GM18498 (cell line): ENCODE measurements at regions not wholly inside any gene's neighbourhood (a gene's known extent, or its start where the extent isn't known, plus 50 kb on each side); places are given as distances from the start of the nearest gene placed in this dataset.
"Not testable (repeated sequence)": the region's sequence is repeated elsewhere in the genome, so short reads cannot be mapped to it uniquely, and the experiment has no call there.

Source experiments
- ATAC-seq: cut with Tn5 transposase; IDR thresholded peaks from one replicate; pipeline ENCODE4 v1.9.1; 2021; ENCODE audit warnings: mild to moderate bottlenecking, moderate library complexity; ENCODE audit not compliant: unreplicated experiment

- no peak for ATAC-seq
Observed at GRCh38 chr5:89694026-89694550, 715.5 kb downstream of the CETN3 start.

- no peak for ATAC-seq
Observed at GRCh38 chr5:89690331-89690730, 719.2 kb downstream of the CETN3 start.

- no peak for ATAC-seq
Observed at GRCh38 chr5:89686081-89686765, 723.3 kb downstream of the CETN3 start.

GRCh38 chr5:89676634-89677033 lies 732.9 kb downstream of the CETN3 start:
- no peak for ATAC-seq

- ATAC-seq = no peak
Observed at GRCh38 chr5:89673019-89673418, 736.5 kb downstream of the CETN3 start.

GRCh38 chr5:89668821-89669220 lies 740.7 kb downstream of the CETN3 start:
- no peak for ATAC-seq

GRCh38 chr5:89662499-89662898 lies 747.1 kb downstream of the CETN3 start:
- no peak for ATAC-seq

GRCh38 chr5:89638871-89639270 lies 755.9 kb upstream of the MEF2C start:
- no peak for ATAC-seq

GRCh38 chr5:89634176-89634575 lies 751.2 kb upstream of the MEF2C start:
- ATAC-seq = not testable (repeated sequence)

- ATAC-seq = not testable (repeated sequence)
Observed at GRCh38 chr5:89630064-89630463, 747.1 kb upstream of the MEF2C start.

- no peak for ATAC-seq
Observed at GRCh38 chr5:89628876-89629635, 746.1 kb upstream of the MEF2C start.

- no peak for ATAC-seq
Observed at GRCh38 chr5:89615839-89616518, 733.0 kb upstream of the MEF2C start.

GRCh38 chr5:89613222-89613956 lies 730.4 kb upstream of the MEF2C start:
- peak; percentile 99 for ATAC-seq

- ATAC-seq = no peak
Observed at GRCh38 chr5:89606939-89607534, 724.1 kb upstream of the MEF2C start.

- ATAC-seq = no peak
Observed at GRCh38 chr5:89604342-89604741, 721.4 kb upstream of the MEF2C start.

- ATAC-seq = no peak
Observed at GRCh38 chr5:89601880-89602279, 718.9 kb upstream of the MEF2C start.

GRCh38 chr5:89597878-89598277 lies 714.9 kb upstream of the MEF2C start:
- no peak for ATAC-seq

GRCh38 chr5:89596821-89597220 lies 713.8 kb upstream of the MEF2C start:
- no peak for ATAC-seq

- ATAC-seq = no peak
Observed at GRCh38 chr5:89595056-89595455, 712.1 kb upstream of the MEF2C start.

GRCh38 chr5:89584339-89584956 lies 701.5 kb upstream of the MEF2C start:
- ATAC-seq = no peak
